B cell (primary cell): ENCODE measurements at regions not wholly inside any gene's neighbourhood (a gene's known extent, or its start where the extent isn't known, plus 50 kb on each side); places are given as distances from the start of the nearest gene placed in this dataset.

Experiments used
- ATAC-seq: fragments of 200-7000 bp; cut with Tn5 transposase; one replicate; pipeline ENCODE4 v1.10.0; 2021; ENCODE audit warnings: low read depth, mild to moderate bottlenecking, moderate number of reproducible peaks, moderate library complexity
- CTCF ChIA-PET: fragments of 350-600 bp; sonication (Branson Sonifier 250); formaldehyde crosslinking; loops from one replicate; lab custom pipeline; 2021; ENCODE audit warnings: antibody characterized with exemption, inconsistent platforms; lab: Charles Lee
- POLR2A ChIA-PET: fragments of 350-600 bp; sonication (Branson Sonifier 250); formaldehyde crosslinking; loops from one replicate; lab custom pipeline; 2021; ENCODE audit warnings: antibody characterized with exemption; lab: Charles Lee
- DNase-seq: peaks from one replicate; pipeline ENCODE4 v3.0.0; 2013
- H2AFZ ChIP-seq: 2 replicates; pipeline ENCODE4 v1.6.1; 2012; ENCODE audit warnings: mild to moderate bottlenecking, low read depth, low read length; ENCODE audit not compliant: insufficient read depth, poor library complexity, severe bottlenecking
- H3K27ac ChIP-seq, 2 donors: 1 replicate in 1 of 2; 2 replicates in 1 of 2; pipeline ENCODE4 v1.5.1; 2012 to 2013; ENCODE audit warnings: low read length in 2 of 2, mild to moderate bottlenecking in 2 of 2, moderate library complexity in 1 of 2
- H3K27me3 ChIP-seq, 4 experiments: fragments of 200-600 bp in 1 of 4; sonication (generic) in 1 of 4; replicated peaks in 1 of 4; 1 replicate in 2 of 4; 2 replicates in 2 of 4; pipeline versions ENCODE4 v1.6.1 to v1.7.0; 2013 to 2016; ENCODE audit warnings: low read length in 3 of 4, mild to moderate bottlenecking in 2 of 4, mixed read lengths in 1 of 4, moderate library complexity in 1 of 4; ENCODE audit not compliant: insufficient read depth in 4 of 4, control insufficient read depth in 3 of 4; ENCODE audit errors: control extremely low read depth in 1 of 4
- H3K36me3 ChIP-seq, 2 experiments: replicated peaks in 1 of 2; 1 replicate in 1 of 2; 2 replicates in 1 of 2; pipeline versions ENCODE4 v1.6.1 to v1.7.1; 2013; ENCODE audit warnings: low read length in 1 of 2; ENCODE audit not compliant: insufficient read depth in 2 of 2, control insufficient read depth in 1 of 2; ENCODE audit errors: control extremely low read depth in 1 of 2, extremely low read depth in 1 of 2
- H3K4me1 ChIP-seq, 2 donors: fragments of 200-600 bp in 1 of 2; sonication (generic) in 1 of 2; 1 replicate in 1 of 2; 2 replicates in 1 of 2; pipeline versions ENCODE4 v1.5.1 to v1.6.1; 2013 to 2017; ENCODE audit warnings: low read length in 2 of 2; ENCODE audit not compliant: control insufficient read depth in 2 of 2, insufficient read depth in 2 of 2
- H3K4me2 ChIP-seq: replicated peaks from 2 replicates; pipeline ENCODE3; 2012; ENCODE audit warnings: mild to moderate bottlenecking, low read depth, low read length; ENCODE audit not compliant: poor library complexity, severe bottlenecking
- H3K4me3 ChIP-seq, 5 experiments: fragments of 200-600 bp in 1 of 5; sonication (generic) in 1 of 5; 1 replicate in 3 of 5; 2 replicates in 2 of 5; pipeline versions ENCODE4 v1.5.1 to v1.7.0; 2011 to 2016; ENCODE audit warnings: low read length in 4 of 5, mild to moderate bottlenecking in 4 of 5, low read depth in 2 of 5, control low read depth in 1 of 5, moderate library complexity in 1 of 5; ENCODE audit not compliant: insufficient read depth in 1 of 5; ENCODE audit errors: control extremely low read depth in 1 of 5, extremely low read depth in 1 of 5
- H3K79me2 ChIP-seq: fragments of 200-600 bp; sonication (generic); one replicate; pipeline ENCODE4 v1.6.0; 2016; ENCODE audit warnings: low read length; ENCODE audit not compliant: control insufficient read depth, insufficient read depth
- H3K9ac ChIP-seq: fragments of 200-600 bp; sonication (generic); 2 replicates; pipeline ENCODE4 v1.6.1; 2017; ENCODE audit warnings: mild to moderate bottlenecking, low read length, moderate library complexity
- H3K9me3 ChIP-seq, 3 donors: one replicate each; pipeline versions ENCODE4 v1.6.1 to v1.7.1; 2013; ENCODE audit warnings: low read length in 2 of 3; ENCODE audit not compliant: control insufficient read depth in 2 of 3, insufficient read depth in 1 of 3; ENCODE audit errors: control extremely low read depth in 1 of 3
- H4K20me1 ChIP-seq: 2 replicates; pipeline ENCODE4 v1.6.0; 2012; ENCODE audit warnings: mild to moderate bottlenecking, low read length; ENCODE audit not compliant: insufficient read depth, control insufficient read depth, poor library complexity, severe bottlenecking
- H3K27ac Mint-ChIP-seq: one replicate; pipeline ENCODE4 v1.8.0; 2021; ENCODE audit warnings: mixed read lengths
- H3K27me3 Mint-ChIP-seq: one replicate; pipeline ENCODE4 v1.8.0; 2021; ENCODE audit warnings: mixed read lengths
- H3K4me1 Mint-ChIP-seq: one replicate; pipeline ENCODE4 v1.8.0; 2021; ENCODE audit warnings: mixed read lengths
- H3K4me3 Mint-ChIP-seq: one replicate; pipeline ENCODE4 v1.8.0; 2021; ENCODE audit warnings: mixed read lengths
- H3K9me3 Mint-ChIP-seq: one replicate; pipeline ENCODE4 v1.8.0; 2022; ENCODE audit warnings: mixed read lengths; ENCODE audit not compliant: insufficient read depth
- EZH2 ChIP-seq: IDR thresholded peaks from 2 replicates; pipeline ENCODE4 v1.6.1; 2012; ENCODE audit warnings: borderline replicate concordance, low read depth, mild to moderate bottlenecking, moderate library complexity, low read length; ENCODE audit not compliant: insufficient read depth, poor library complexity, severe bottlenecking
- WGBS: methylation state at CpG from one replicate; pipeline ENCODE4 v1.1.5; 2013; ENCODE audit warnings: missing lambda C conversion rate; ENCODE audit not compliant: insufficient coverage; 5-methylcytosine and 5-hydroxymethylcytosine counted together
- intact Hi-C: fragments of 100-400 bp; cut with micrococcal nuclease; formaldehyde crosslinking; loops from one replicate; pipeline ENCODE4 v1.10.0; 2022
- TF ChIP-seq, protein P1 (sequence below): fragments of 200-600 bp; IDR thresholded peaks from one replicate; pipeline ENCODE4 v1.8.0; 2022; ENCODE audit warnings: antibody characterized with exemption, mild to moderate bottlenecking

DNA sequence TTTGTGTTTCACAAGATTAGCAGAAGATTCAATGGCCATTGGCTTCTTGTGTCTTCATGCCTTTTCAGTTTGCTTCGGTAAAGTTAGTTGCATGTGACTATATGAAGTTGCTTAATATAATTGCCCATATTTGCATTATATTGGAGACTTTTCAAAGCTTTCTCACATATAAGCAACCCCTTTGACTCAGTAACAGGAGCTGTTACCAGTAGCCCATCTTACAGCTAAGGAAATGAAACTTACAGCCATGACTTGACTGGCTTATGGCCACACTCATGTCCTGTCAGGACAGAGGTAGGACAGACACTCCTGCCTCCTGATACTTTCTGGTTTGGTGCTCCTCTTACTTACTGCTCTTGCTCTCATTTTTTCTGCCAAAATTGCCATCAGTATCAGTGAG is 1082.1 kb downstream of the BCL11B start:
- POLR2A ChIA-PET, result no interaction called here
- ATAC-seq, result no peak
- H3K36me3 ChIP-seq, result no peaks in the 10 kb centered on the region
- H3K4me2 ChIP-seq, result no peak overlapping the region
- DNase-seq, result no peak
- H3K9me3 Mint-ChIP-seq, result peaks cover 2% of the 10 kb centered on the region
- no peaks in the 10 kb centered on the region for H3K27me3 Mint-ChIP-seq
- no peak overlapping the region for H3K27ac Mint-ChIP-seq
- no peak overlapping the region for H3K4me3 Mint-ChIP-seq
- no peaks in the 10 kb centered on the region for H4K20me1 ChIP-seq
- H3K9me3 ChIP-seq, result peaks cover 0 to 4% (median 0%) of the 10 kb centered on the region in 3 donors
- no peaks in the 10 kb centered on the region for H3K27me3 ChIP-seq
- H2AFZ ChIP-seq, result no peak overlapping the region
- H3K79me2 ChIP-seq, result no peaks in the 10 kb centered on the region
- no CpG with 5 or more reads among the region's 1 CpG for WGBS
- TF ChIP-seq EZH2, result no peak
- TF ChIP-seq, protein P1, sequence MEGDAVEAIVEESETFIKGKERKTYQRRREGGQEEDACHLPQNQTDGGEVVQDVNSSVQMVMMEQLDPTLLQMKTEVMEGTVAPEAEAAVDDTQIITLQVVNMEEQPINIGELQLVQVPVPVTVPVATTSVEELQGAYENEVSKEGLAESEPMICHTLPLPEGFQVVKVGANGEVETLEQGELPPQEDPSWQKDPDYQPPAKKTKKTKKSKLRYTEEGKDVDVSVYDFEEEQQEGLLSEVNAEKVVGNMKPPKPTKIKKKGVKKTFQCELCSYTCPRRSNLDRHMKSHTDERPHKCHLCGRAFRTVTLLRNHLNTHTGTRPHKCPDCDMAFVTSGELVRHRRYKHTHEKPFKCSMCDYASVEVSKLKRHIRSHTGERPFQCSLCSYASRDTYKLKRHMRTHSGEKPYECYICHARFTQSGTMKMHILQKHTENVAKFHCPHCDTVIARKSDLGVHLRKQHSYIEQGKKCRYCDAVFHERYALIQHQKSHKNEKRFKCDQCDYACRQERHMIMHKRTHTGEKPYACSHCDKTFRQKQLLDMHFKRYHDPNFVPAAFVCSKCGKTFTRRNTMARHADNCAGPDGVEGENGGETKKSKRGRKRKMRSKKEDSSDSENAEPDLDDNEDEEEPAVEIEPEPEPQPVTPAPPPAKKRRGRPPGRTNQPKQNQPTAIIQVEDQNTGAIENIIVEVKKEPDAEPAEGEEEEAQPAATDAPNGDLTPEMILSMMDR, result no peak
- intact Hi-C loops, result no loop called here
- CTCF ChIA-PET, result no interaction called here
- no peak overlapping the region for H3K9ac ChIP-seq
- no peaks in the 10 kb centered on the region for H3K4me1 Mint-ChIP-seq
- no peak overlapping the region for H3K4me3 ChIP-seq
- H3K4me1 ChIP-seq, result no peaks in the 10 kb centered on the region
- H3K27ac ChIP-seq, result no peak overlapping the region

DNA sequence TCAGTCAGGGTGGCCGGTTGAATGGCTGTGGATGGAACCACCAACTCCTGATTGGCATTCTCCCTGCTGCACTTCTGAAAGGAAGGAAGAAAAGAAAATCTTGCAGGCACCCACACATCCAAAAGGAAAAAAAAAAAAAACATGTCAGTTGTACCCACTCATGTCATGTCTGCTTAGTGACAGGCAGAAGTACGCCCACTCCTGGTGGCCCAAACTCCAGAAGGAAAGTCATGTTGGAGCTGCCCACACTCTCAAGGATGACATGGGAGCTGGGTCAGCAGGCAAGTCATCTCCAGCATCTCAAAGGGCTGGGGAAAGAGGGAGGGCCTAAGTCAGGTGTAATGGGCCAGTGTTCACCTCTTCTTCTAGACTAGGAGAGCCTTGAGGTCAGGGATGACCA is 1079.1 kb downstream of the BCL11B start:
- no peak overlapping the region for H3K27ac ChIP-seq
- H3K36me3 ChIP-seq, result no peaks in the 10 kb centered on the region
- Mint-ChIP-seq H3K4me3 (no peak overlapping the region), H3K27me3 (no peaks in the 10 kb centered on the region), H3K9me3 (peaks cover 2% of the 10 kb centered on the region), H3K27ac (no peak overlapping the region), H3K4me1 (no peaks in the 10 kb centered on the region)
- no peak overlapping the region for H3K9ac ChIP-seq
- no peaks in the 10 kb centered on the region for H3K79me2 ChIP-seq
- H3K4me2 ChIP-seq, result no peak overlapping the region
- CTCF ChIA-PET, result no interaction called here
- no peak overlapping the region for H3K4me3 ChIP-seq
- no peaks in the 10 kb centered on the region for H3K27me3 ChIP-seq
- intact Hi-C loops, result no loop called here
- no peak overlapping the region for H2AFZ ChIP-seq
- 90% methylated on average over 1 of the region's 2 CpGs for WGBS
- no peak for DNase-seq
- H3K4me1 ChIP-seq, result no peaks in the 10 kb centered on the region
- no peak for ATAC-seq
- POLR2A ChIA-PET, result no interaction called here
- no peaks in the 10 kb centered on the region for H3K9me3 ChIP-seq
- H4K20me1 ChIP-seq, result no peaks in the 10 kb centered on the region
- TF ChIP-seq EZH2, result no peak
- TF ChIP-seq, protein P1, result no peak
